Testis (tissue), 2 donors: ENCODE measurements at regions not wholly inside any gene's neighbourhood (a gene's known extent, or its start where the extent isn't known, plus 50 kb on each side); places are given as distances from the start of the nearest gene placed in this dataset.

Experiments used
- DNase-seq: peaks from one replicate; pipeline ENCODE4 v3.0.0-alpha.2; 2019
- H3K27ac ChIP-seq, 2 donors: fragments of 200-600 bp; sonication (generic); one replicate each; pipeline ENCODE4 v1.5.1; 2019
- H3K27me3 ChIP-seq: fragments of 200-600 bp; sonication (generic); one replicate; pipeline ENCODE4 v1.5.1; 2019
- H3K36me3 ChIP-seq: fragments of 200-600 bp; sonication (generic); one replicate; pipeline ENCODE4 v1.5.1; 2017; ENCODE audit warnings: low read depth; ENCODE audit errors: missing control alignments
- H3K4me1 ChIP-seq: fragments of 200-600 bp; sonication (generic); one replicate; pipeline ENCODE4 v1.5.1; 2019
- H3K4me3 ChIP-seq, 2 donors: fragments of 200-600 bp; sonication (generic); one replicate each; pipeline ENCODE4 v1.5.1; 2017 to 2019
- H3K9me3 ChIP-seq: fragments of 200-600 bp; sonication (generic); one replicate; pipeline ENCODE4 v1.5.1; 2017
- POLR2A ChIP-seq: fragments of 450-650 bp; IDR thresholded peaks from one replicate; pipeline ENCODE4 v1.6.1; 2017; ENCODE audit warnings: antibody characterized with exemption, mild to moderate bottlenecking, moderate library complexity
- WGBS, 2 donors: methylation state at CpG; one replicate each; pipeline ENCODE4 v1.1.5; 2018; 5-methylcytosine and 5-hydroxymethylcytosine counted together
- intact Hi-C: fragments of 100-400 bp; cut with DNase I; formaldehyde crosslinking; loops from one replicate; pipeline ENCODE4 v1.15.1; 2023; ENCODE audit warnings: low total_unique reads
- TF ChIP-seq, protein P1 (sequence below), 3 experiments: fragments of 450-650 bp in 2 of 3; fragments of 200-600 bp in 1 of 3; sonication (generic) in 1 of 3; IDR thresholded peaks; one replicate each; pipeline ENCODE4 v1.5.1; 2016 to 2019; ENCODE audit warnings: antibody characterized with exemption in 3 of 3, mild to moderate bottlenecking in 2 of 3, moderate library complexity in 1 of 3

- Histone ChIP-seq H3K9me3 (no peaks in the 10 kb centered on the region), H3K27ac (no peak overlapping the region), H3K4me3 (no peak overlapping the region), H3K36me3 (no peaks in the 10 kb centered on the region), H3K27me3 (no peaks in the 10 kb centered on the region), H3K4me1 (no peaks in the 10 kb centered on the region)
- WGBS, 2 donors: 46 to 59% methylated on average over 7 of the region's 7 CpGs
- DNase-seq: no peak
- no peak for TF ChIP-seq POLR2A
- TF ChIP-seq, protein P1, sequence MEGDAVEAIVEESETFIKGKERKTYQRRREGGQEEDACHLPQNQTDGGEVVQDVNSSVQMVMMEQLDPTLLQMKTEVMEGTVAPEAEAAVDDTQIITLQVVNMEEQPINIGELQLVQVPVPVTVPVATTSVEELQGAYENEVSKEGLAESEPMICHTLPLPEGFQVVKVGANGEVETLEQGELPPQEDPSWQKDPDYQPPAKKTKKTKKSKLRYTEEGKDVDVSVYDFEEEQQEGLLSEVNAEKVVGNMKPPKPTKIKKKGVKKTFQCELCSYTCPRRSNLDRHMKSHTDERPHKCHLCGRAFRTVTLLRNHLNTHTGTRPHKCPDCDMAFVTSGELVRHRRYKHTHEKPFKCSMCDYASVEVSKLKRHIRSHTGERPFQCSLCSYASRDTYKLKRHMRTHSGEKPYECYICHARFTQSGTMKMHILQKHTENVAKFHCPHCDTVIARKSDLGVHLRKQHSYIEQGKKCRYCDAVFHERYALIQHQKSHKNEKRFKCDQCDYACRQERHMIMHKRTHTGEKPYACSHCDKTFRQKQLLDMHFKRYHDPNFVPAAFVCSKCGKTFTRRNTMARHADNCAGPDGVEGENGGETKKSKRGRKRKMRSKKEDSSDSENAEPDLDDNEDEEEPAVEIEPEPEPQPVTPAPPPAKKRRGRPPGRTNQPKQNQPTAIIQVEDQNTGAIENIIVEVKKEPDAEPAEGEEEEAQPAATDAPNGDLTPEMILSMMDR (IDR thresholded peaks at IDR 0.05): no peak
- intact Hi-C loops: no loop called here
Observed at GRCh38 chr1:38611664-38612211, 247.8 kb downstream of the RRAGC start.

- Histone ChIP-seq H3K4me3 (no peak overlapping the region), H3K36me3 (no peaks in the 10 kb centered on the region), H3K27ac (no peak overlapping the region), H3K27me3 (no peaks in the 10 kb centered on the region), H3K4me1 (no peaks in the 10 kb centered on the region), H3K9me3 (no peaks in the 10 kb centered on the region)
- 87 to 95% methylated on average over 15 to 20 of the region's 20 CpGs for WGBS, 2 donors
- DNase-seq: no peak
- TF ChIP-seq, protein P1 (IDR thresholded peaks at IDR 0.05): no peak
- TF ChIP-seq POLR2A: no peak
- intact Hi-C loops: no loop called here
Observed at GRCh38 chr1:38609166-38610025, 250.2 kb downstream of the RRAGC start.

DNA sequence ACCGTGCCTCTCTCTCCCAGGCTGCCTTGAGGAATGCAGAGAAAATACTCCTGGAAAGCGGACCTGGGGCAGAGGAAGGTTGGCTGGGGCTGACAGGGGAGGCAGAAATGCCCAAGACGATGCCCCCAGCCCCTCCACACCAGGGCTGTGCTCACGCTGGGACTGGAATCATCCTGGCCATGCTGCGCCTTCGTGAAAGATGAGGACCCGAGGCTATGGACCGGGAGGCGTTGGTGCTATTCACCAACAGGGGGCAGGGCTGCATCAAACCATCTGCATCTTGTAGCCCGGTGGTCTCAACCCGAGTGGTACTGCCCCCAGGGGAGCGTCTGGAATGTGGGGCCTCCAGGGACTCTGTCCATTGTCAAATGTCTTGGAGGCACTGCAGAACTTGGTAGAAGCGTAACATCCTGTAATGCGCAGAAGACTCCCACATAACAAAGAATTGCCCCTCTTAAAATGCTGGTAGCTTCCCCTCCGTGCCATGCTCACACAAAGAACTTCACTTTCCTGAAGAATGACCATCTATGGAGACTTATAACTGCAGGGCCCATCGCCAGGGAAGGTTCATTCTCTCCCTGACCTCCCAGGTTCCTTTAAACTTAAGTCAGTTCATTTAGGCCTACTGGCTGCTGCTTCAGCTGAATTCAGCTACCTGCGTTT, 251.2 kb downstream of the RRAGC start:
- Histone ChIP-seq H3K36me3 (no peaks in the 10 kb centered on the region), H3K27me3 (no peaks in the 10 kb centered on the region), H3K9me3 (no peaks in the 10 kb centered on the region), H3K4me3 (no peak overlapping the region), H3K4me1 (no peaks in the 10 kb centered on the region), H3K27ac (no peak overlapping the region)
- TF ChIP-seq, protein P1 (IDR thresholded peaks at IDR 0.05): peak in 2 of 3 experiments; percentile 14 to 28
- TF ChIP-seq POLR2A: no peak
- DNase-seq: peak; percentile 37
- intact Hi-C loops: no loop called here
- 62 to 73% methylated on average over 8 to 17 of the region's 17 CpGs for WGBS, 2 donors

GRCh38 chr1:38607526-38607925, 252.0 kb downstream of the RRAGC start:
- intact Hi-C loops: no loop called here
- TF ChIP-seq, protein P1 (IDR thresholded peaks at IDR 0.05): no peak
- TF ChIP-seq POLR2A: no peak
- DNase-seq: no peak
- Histone ChIP-seq H3K4me1 (no peaks in the 10 kb centered on the region), H3K27ac (no peak overlapping the region), H3K27me3 (no peaks in the 10 kb centered on the region), H3K4me3 (no peak overlapping the region), H3K36me3 (no peaks in the 10 kb centered on the region), H3K9me3 (no peaks in the 10 kb centered on the region)
- 84 to 97% methylated on average over 5 to 8 of the region's 8 CpGs for WGBS, 2 donors
